RWPE2 (cell line): ENCODE measurements at regions not wholly inside any gene's neighbourhood (a gene's known extent, or its start where the extent isn't known, plus 50 kb on each side); places are given as distances from the start of the nearest gene placed in this dataset.

Experiments used
- ATAC-seq: fragments of 200-7000 bp; cut with Tn5 transposase; 3 replicates; pipeline ENCODE4 v1.9.1; 2021; ENCODE audit warnings: low read depth
- DNase-seq: peaks from one replicate; pipeline ENCODE4 v3.0.0-alpha.2; 2020; ENCODE audit warnings: low spot score
- H3K27ac ChIP-seq: fragments of 450-650 bp; 2 replicates; pipeline ENCODE4 v1.5.1; 2017; ENCODE audit warnings: mild to moderate bottlenecking; ENCODE audit not compliant: poor library complexity, severe bottlenecking
- H3K27me3 ChIP-seq: fragments of 250-450 bp; sonication (Bioruptor Pico); 2 replicates; pipeline ENCODE4 v1.5.1; 2021; ENCODE audit warnings: mild to moderate bottlenecking, moderate library complexity; ENCODE audit not compliant: insufficient read depth, poor library complexity, severe bottlenecking
- H3K36me3 ChIP-seq: fragments of 250-450 bp; sonication (Bioruptor Pico); 2 replicates; pipeline ENCODE4 v1.5.1; 2020; ENCODE audit warnings: low read depth, mild to moderate bottlenecking, moderate library complexity
- H3K4me1 ChIP-seq: fragments of 250-450 bp; sonication (Bioruptor Pico); 2 replicates; pipeline ENCODE4 v1.5.1; 2021; ENCODE audit warnings: mild to moderate bottlenecking, moderate library complexity; ENCODE audit not compliant: insufficient read depth, poor library complexity, severe bottlenecking
- H3K4me3 ChIP-seq: fragments of 250-450 bp; sonication (Bioruptor Pico); 2 replicates; pipeline ENCODE4 v1.5.1; 2021; ENCODE audit warnings: mild to moderate bottlenecking, moderate library complexity; ENCODE audit not compliant: severe bottlenecking
- H3K9me3 ChIP-seq: fragments of 250-450 bp; sonication (Bioruptor Pico); 2 replicates; pipeline ENCODE4 v1.5.1; 2021; ENCODE audit warnings: mild to moderate bottlenecking, moderate library complexity; ENCODE audit not compliant: severe bottlenecking
- CTCF ChIP-seq: fragments of 450-650 bp; IDR thresholded peaks from one replicate; pipeline ENCODE4 v1.5.1; 2017; ENCODE audit warnings: mild to moderate bottlenecking, moderate library complexity; ENCODE audit not compliant: poor library complexity, severe bottlenecking

GRCh38 chr2:236403811-236404210, 139.6 kb upstream of the ASB18 start:
- Histone ChIP-seq H3K27ac (no peak overlapping the region), H3K36me3 (no peaks in the 10 kb centered on the region), H3K9me3 (no peaks in the 10 kb centered on the region), H3K27me3 (no peaks in the 10 kb centered on the region), H3K4me3 (no peak overlapping the region), H3K4me1 (no peaks in the 10 kb centered on the region)
- no peak for ATAC-seq
- no peak for TF ChIP-seq CTCF
- DNase-seq, result no peak

DNA sequence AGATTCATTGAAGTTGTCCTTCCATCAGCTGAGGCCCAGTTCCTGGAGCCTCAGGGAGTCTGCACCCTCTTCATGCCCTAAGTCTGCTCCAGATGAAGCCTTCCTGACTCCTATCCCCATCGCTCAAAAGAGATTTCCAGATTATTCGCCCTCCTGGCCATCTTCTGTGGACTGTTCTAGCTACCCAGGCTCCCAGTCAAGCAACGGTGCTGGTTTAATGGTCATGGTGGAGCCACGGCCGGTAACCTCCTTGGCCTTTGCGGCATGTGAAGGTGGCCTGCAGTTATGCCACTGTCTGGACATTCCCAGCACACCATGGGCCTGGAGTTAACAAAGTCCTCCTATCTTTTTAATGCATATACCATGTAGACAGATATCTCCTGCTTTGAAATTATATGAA, 140.1 kb upstream of the ASB18 start:
- TF ChIP-seq CTCF, result no peak
- no peak for ATAC-seq
- Histone ChIP-seq H3K4me3 (no peak overlapping the region), H3K4me1 (no peaks in the 10 kb centered on the region), H3K27ac (no peak overlapping the region), H3K36me3 (no peaks in the 10 kb centered on the region), H3K9me3 (no peaks in the 10 kb centered on the region), H3K27me3 (no peaks in the 10 kb centered on the region)
- DNase-seq, result no peak

GRCh38 chr2:236405357-236405756, 141.2 kb upstream of the ASB18 start:
- ATAC-seq (no peak), DNase-seq (no peak)
- H3K4me3 ChIP-seq, result no peak overlapping the region
- no peaks in the 10 kb centered on the region for H3K27me3 ChIP-seq
- no peak for TF ChIP-seq CTCF
- H3K27ac ChIP-seq, result no peak overlapping the region
- H3K4me1 ChIP-seq, result no peaks in the 10 kb centered on the region
- no peaks in the 10 kb centered on the region for H3K9me3 ChIP-seq
- no peaks in the 10 kb centered on the region for H3K36me3 ChIP-seq

GRCh38 chr2:236408090-236408489, 143.9 kb upstream of the ASB18 start:
- Histone ChIP-seq H3K4me1 (no peaks in the 10 kb centered on the region), H3K27ac (no peak overlapping the region), H3K27me3 (no peaks in the 10 kb centered on the region), H3K9me3 (no peaks in the 10 kb centered on the region), H3K4me3 (no peak overlapping the region), H3K36me3 (no peaks in the 10 kb centered on the region)
- ATAC-seq (no peak), DNase-seq (no peak)
- no peak for TF ChIP-seq CTCF

GRCh38 chr2:236408786-236409185, 144.6 kb upstream of the ASB18 start:
- DNase-seq (no peak), ATAC-seq (no peak)
- H3K36me3 ChIP-seq, result no peaks in the 10 kb centered on the region
- H3K27me3 ChIP-seq, result peaks cover 4% of the 10 kb centered on the region
- no peaks in the 10 kb centered on the region for H3K4me1 ChIP-seq
- no peaks in the 10 kb centered on the region for H3K9me3 ChIP-seq
- no peak overlapping the region for H3K27ac ChIP-seq
- no peak overlapping the region for H3K4me3 ChIP-seq
- no peak for TF ChIP-seq CTCF
